ENCODE measurements at regions not wholly inside any gene's neighbourhood (a gene's known extent, or its start where the extent isn't known, plus 50 kb on each side); places are given as distances from the start of the nearest gene placed in this dataset.

- H3K36me3 Mint-ChIP-seq (ENCODE audit: low read depth): no peaks in the 10 kb centered on the region
- no peaks in the 10 kb centered on the region for H3K27me3 Mint-ChIP-seq (ENCODE audit: low read depth)
- H3K4me3 Mint-ChIP-seq (ENCODE audit: unreplicated experiment): no peak overlapping the region
- peaks cover 12% of the 10 kb centered on the region for H3K9me3 Mint-ChIP-seq (ENCODE audit: low read depth)
- H3K27ac Mint-ChIP-seq (ENCODE audit: unreplicated experiment): no peak overlapping the region
- no peak for DNase-seq (ENCODE audit: low spot score)
- no peak for TF ChIP-seq CTCF (IDR thresholded peaks at IDR 0.05)
- no peaks in the 10 kb centered on the region for H3K4me1 Mint-ChIP-seq (ENCODE audit: low read depth)
Observed at GRCh38 chr13:86653009-86653408, 853.8 kb upstream of the SLITRK6 start.

DNA sequence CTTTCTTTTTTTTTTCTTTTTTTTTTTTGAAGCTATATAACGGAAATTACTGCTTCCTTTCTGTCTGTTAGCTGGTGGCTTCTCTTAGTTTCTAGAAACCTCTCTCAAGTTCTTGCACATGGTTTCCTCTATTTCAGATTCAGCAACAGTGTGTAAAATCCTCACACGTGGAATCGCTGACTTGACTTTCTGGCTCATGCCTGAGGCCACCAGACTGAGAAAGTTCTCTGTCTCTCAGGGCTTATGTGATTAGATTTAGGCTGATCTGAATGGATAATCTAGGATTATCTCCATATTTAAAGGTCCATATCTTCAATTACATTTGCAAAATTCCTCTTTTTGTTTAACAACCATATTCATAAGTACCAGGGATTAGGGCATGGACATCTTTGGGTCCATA, 856.3 kb upstream of the SLITRK6 start:
- TF ChIP-seq CTCF (IDR thresholded peaks at IDR 0.05): no peak
- peaks cover 9% of the 10 kb centered on the region for H3K9me3 Mint-ChIP-seq (ENCODE audit: low read depth)
- no peaks in the 10 kb centered on the region for H3K27me3 Mint-ChIP-seq (ENCODE audit: low read depth)
- H3K4me1 Mint-ChIP-seq (ENCODE audit: low read depth): no peaks in the 10 kb centered on the region
- H3K4me3 Mint-ChIP-seq (ENCODE audit: unreplicated experiment): no peak overlapping the region
- no peak overlapping the region for H3K27ac Mint-ChIP-seq (ENCODE audit: unreplicated experiment)
- no peak for DNase-seq (ENCODE audit: low spot score)
- no peaks in the 10 kb centered on the region for H3K36me3 Mint-ChIP-seq (ENCODE audit: low read depth)

- Mint-ChIP-seq H3K27me3 (ENCODE audit: low read depth) (no peaks in the 10 kb centered on the region), H3K4me1 (ENCODE audit: low read depth) (no peaks in the 10 kb centered on the region), H3K36me3 (ENCODE audit: low read depth) (no peaks in the 10 kb centered on the region), H3K4me3 (ENCODE audit: unreplicated experiment) (no peak overlapping the region), H3K27ac (ENCODE audit: unreplicated experiment) (no peak overlapping the region), H3K9me3 (ENCODE audit: low read depth) (peaks cover 18% of the 10 kb centered on the region)
- no peak for DNase-seq (ENCODE audit: low spot score)
- no peak for TF ChIP-seq CTCF (IDR thresholded peaks at IDR 0.05)
Observed at GRCh38 chr13:86660090-86660489, 860.9 kb upstream of the SLITRK6 start.

- no peak for TF ChIP-seq CTCF (IDR thresholded peaks at IDR 0.05)
- no peaks in the 10 kb centered on the region for H3K36me3 Mint-ChIP-seq (ENCODE audit: low read depth)
- peaks cover 17% of the 10 kb centered on the region for H3K9me3 Mint-ChIP-seq (ENCODE audit: low read depth)
- no peaks in the 10 kb centered on the region for H3K27me3 Mint-ChIP-seq (ENCODE audit: low read depth)
- no peak for DNase-seq (ENCODE audit: low spot score)
- H3K4me3 Mint-ChIP-seq (ENCODE audit: unreplicated experiment): no peak overlapping the region
- H3K4me1 Mint-ChIP-seq (ENCODE audit: low read depth): no peaks in the 10 kb centered on the region
- no peak overlapping the region for H3K27ac Mint-ChIP-seq (ENCODE audit: unreplicated experiment)
Observed at GRCh38 chr13:86665842-86666241, 866.6 kb upstream of the SLITRK6 start.

GRCh38 chr13:86673931-86674431, 874.8 kb upstream of the SLITRK6 start:
- Mint-ChIP-seq H3K36me3 (ENCODE audit: low read depth) (no peaks in the 10 kb centered on the region), H3K4me1 (ENCODE audit: low read depth) (no peaks in the 10 kb centered on the region), H3K4me3 (ENCODE audit: unreplicated experiment) (no peak overlapping the region), H3K9me3 (ENCODE audit: low read depth) (peaks cover 8% of the 10 kb centered on the region), H3K27ac (ENCODE audit: unreplicated experiment) (no peak overlapping the region), H3K27me3 (ENCODE audit: low read depth) (peaks cover 1% of the 10 kb centered on the region)
- no peak for DNase-seq (ENCODE audit: low spot score)
- TF ChIP-seq CTCF (IDR thresholded peaks at IDR 0.05): no peak

All from chondrocyte (in vitro differentiated cells).